ENCODE measurements at regions not wholly inside any gene's neighbourhood (a gene's known extent, or its start where the extent isn't known, plus 50 kb on each side); places are given as distances from the start of the nearest gene placed in this dataset.

DNA sequence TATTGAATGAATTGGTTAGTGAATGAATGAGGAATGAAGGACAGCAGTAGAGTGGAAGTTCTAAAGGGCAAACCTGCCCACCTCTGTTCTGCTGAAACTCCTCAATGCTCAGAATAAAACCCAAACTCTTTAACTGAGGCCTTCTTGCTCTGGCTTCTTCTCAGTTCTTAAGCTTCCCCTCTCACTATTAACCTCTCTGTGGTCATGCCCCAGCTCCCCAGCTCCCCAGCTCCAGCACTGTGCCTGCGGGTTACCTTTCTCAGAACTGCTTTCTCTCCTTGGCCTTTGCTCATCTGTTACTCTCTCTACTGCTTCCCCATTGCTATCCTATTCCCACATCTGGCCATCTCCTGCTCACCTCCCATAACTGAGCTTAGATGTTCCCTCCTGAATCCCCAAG, 137.4 kb downstream of the NXPE2 start (continued):
- TF ChIP-seq SMAD3 (CRISPR knock-in tag; IDR thresholded peaks at IDR 0.05; ENCODE audit: borderline replicate concordance) (no peak), ETV6 (CRISPR knock-in tag; IDR thresholded peaks at IDR 0.05) (no peak), TEAD4 (CRISPR knock-in tag; IDR thresholded peaks at IDR 0.05) (no peak), KAT7 (CRISPR knock-in tag; IDR thresholded peaks at IDR 0.05; ENCODE audit: borderline replicate concordance) (no peak), ZNF121 (CRISPR knock-in tag; IDR thresholded peaks at IDR 0.05) (no peak)
- TF ChIP-seq, protein P1, sequence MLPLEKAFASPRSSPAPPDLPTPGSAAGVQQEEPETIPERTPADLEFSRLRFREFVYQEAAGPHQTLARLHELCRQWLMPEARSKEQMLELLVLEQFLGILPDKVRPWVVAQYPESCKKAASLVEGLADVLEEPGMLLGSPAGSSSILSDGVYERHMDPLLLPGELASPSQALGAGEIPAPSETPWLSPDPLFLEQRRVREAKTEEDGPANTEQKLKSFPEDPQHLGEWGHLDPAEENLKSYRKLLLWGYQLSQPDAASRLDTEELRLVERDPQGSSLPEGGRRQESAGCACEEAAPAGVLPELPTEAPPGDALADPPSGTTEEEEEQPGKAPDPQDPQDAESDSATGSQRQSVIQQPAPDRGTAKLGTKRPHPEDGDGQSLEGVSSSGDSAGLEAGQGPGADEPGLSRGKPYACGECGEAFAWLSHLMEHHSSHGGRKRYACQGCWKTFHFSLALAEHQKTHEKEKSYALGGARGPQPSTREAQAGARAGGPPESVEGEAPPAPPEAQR (CRISPR knock-in tag; IDR thresholded peaks at IDR 0.05), result no peak

DNA sequence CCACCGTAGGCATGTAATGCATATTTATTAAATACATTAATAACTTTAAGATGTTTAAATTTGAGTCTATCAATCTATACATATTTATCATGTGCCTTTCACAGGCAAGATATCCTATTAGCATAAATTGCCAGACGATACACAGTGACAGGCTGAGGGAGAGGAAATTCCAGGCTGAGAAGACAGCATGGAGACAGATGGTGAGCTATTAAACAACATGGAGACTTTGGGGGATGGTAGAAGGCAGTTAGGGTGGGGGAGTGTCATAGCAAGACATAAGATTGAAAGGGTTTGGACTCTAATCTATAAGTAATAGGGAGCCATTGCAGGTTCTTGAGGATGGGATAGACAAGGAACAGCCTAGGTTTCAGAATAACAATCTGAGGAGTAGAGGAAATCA, 138.5 kb downstream of the NXPE2 start:
- H3K9me3 Mint-ChIP-seq, result no peaks in the 10 kb centered on the region
- no peak for DNase-seq (ENCODE audit: low spot score)
- no peak for ATAC-seq
- TF ChIP-seq, protein P2, sequence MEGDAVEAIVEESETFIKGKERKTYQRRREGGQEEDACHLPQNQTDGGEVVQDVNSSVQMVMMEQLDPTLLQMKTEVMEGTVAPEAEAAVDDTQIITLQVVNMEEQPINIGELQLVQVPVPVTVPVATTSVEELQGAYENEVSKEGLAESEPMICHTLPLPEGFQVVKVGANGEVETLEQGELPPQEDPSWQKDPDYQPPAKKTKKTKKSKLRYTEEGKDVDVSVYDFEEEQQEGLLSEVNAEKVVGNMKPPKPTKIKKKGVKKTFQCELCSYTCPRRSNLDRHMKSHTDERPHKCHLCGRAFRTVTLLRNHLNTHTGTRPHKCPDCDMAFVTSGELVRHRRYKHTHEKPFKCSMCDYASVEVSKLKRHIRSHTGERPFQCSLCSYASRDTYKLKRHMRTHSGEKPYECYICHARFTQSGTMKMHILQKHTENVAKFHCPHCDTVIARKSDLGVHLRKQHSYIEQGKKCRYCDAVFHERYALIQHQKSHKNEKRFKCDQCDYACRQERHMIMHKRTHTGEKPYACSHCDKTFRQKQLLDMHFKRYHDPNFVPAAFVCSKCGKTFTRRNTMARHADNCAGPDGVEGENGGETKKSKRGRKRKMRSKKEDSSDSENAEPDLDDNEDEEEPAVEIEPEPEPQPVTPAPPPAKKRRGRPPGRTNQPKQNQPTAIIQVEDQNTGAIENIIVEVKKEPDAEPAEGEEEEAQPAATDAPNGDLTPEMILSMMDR (IDR thresholded peaks at IDR 0.05), result no peak
- TF ChIP-seq, protein P3, sequence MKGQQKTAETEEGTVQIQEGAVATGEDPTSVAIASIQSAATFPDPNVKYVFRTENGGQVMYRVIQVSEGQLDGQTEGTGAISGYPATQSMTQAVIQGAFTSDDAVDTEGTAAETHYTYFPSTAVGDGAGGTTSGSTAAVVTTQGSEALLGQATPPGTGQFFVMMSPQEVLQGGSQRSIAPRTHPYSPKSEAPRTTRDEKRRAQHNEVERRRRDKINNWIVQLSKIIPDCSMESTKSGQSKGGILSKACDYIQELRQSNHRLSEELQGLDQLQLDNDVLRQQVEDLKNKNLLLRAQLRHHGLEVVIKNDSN (CRISPR knock-in tag; IDR thresholded peaks at IDR 0.05), result no peak
- TF ChIP-seq, protein P1 (CRISPR knock-in tag; IDR thresholded peaks at IDR 0.05), result no peak
- TF ChIP-seq TCF7 (CRISPR knock-in tag; IDR thresholded peaks at IDR 0.05; ENCODE audit: low read depth), result no peak
- TF ChIP-seq NFE2L1 (CRISPR knock-in tag; IDR thresholded peaks at IDR 0.05), result no peak
- TF ChIP-seq TEAD4 (CRISPR knock-in tag; IDR thresholded peaks at IDR 0.05), result no peak
- no peak for TF ChIP-seq NR3C1 (CRISPR knock-in tag; conservative IDR thresholded peaks at IDR 0.05; ENCODE audit: low read depth)
- no peak for TF ChIP-seq CREM (CRISPR knock-in tag; IDR thresholded peaks at IDR 0.05)
- TF ChIP-seq, protein P4, sequence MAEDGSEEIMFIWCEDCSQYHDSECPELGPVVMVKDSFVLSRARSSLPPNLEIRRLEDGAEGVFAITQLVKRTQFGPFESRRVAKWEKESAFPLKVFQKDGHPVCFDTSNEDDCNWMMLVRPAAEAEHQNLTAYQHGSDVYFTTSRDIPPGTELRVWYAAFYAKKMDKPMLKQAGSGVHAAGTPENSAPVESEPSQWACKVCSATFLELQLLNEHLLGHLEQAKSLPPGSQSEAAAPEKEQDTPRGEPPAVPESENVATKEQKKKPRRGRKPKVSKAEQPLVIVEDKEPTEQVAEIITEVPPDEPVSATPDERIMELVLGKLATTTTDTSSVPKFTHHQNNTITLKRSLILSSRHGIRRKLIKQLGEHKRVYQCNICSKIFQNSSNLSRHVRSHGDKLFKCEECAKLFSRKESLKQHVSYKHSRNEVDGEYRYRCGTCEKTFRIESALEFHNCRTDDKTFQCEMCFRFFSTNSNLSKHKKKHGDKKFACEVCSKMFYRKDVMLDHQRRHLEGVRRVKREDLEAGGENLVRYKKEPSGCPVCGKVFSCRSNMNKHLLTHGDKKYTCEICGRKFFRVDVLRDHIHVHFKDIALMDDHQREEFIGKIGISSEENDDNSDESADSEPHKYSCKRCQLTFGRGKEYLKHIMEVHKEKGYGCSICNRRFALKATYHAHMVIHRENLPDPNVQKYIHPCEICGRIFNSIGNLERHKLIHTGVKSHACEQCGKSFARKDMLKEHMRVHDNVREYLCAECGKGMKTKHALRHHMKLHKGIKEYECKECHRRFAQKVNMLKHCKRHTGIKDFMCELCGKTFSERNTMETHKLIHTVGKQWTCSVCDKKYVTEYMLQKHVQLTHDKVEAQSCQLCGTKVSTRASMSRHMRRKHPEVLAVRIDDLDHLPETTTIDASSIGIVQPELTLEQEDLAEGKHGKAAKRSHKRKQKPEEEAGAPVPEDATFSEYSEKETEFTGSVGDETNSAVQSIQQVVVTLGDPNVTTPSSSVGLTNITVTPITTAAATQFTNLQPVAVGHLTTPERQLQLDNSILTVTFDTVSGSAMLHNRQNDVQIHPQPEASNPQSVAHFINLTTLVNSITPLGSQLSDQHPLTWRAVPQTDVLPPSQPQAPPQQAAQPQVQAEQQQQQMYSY (CRISPR knock-in tag; IDR thresholded peaks at IDR 0.05), result no peak
- no peak for TF ChIP-seq CBFB (CRISPR knock-in tag; IDR thresholded peaks at IDR 0.05; ENCODE audit: low read depth)
- TF ChIP-seq FOXP1 (CRISPR knock-in tag; IDR thresholded peaks at IDR 0.05; ENCODE audit: borderline replicate concordance), result no peak
- TF ChIP-seq, protein P5, sequence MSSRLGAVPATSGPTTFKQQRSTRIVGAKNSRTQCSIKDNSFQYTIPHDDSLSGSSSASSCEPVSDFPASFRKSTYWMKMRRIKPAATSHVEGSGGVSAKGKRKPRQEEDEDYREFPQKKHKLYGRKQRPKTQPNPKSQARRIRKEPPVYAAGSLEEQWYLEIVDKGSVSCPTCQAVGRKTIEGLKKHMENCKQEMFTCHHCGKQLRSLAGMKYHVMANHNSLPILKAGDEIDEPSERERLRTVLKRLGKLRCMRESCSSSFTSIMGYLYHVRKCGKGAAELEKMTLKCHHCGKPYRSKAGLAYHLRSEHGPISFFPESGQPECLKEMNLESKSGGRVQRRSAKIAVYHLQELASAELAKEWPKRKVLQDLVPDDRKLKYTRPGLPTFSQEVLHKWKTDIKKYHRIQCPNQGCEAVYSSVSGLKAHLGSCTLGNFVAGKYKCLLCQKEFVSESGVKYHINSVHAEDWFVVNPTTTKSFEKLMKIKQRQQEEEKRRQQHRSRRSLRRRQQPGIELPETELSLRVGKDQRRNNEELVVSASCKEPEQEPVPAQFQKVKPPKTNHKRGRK (CRISPR knock-in tag; IDR thresholded peaks at IDR 0.05; ENCODE audit: borderline replicate concordance), result no peak
- TF ChIP-seq, protein P6, sequence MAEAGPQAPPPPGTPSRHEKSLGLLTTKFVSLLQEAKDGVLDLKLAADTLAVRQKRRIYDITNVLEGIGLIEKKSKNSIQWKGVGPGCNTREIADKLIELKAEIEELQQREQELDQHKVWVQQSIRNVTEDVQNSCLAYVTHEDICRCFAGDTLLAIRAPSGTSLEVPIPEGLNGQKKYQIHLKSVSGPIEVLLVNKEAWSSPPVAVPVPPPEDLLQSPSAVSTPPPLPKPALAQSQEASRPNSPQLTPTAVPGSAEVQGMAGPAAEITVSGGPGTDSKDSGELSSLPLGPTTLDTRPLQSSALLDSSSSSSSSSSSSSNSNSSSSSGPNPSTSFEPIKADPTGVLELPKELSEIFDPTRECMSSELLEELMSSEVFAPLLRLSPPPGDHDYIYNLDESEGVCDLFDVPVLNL (CRISPR knock-in tag; IDR thresholded peaks at IDR 0.05; ENCODE audit: borderline replicate concordance, low read depth), result no peak
- no peak for TF ChIP-seq RORB (CRISPR knock-in tag; IDR thresholded peaks at IDR 0.05)
- TF ChIP-seq NFYB (CRISPR knock-in tag; conservative IDR thresholded peaks at IDR 0.05; ENCODE audit: low read depth), result no peak
- ChIA-PET POLR2A (no interaction called here), CTCF (interaction anchor here (1.4 kb wide), 1 partner anchor 42 kb away, joined by 4 read pairs; no protein-coding TSS in a partner anchor)
- no peak overlapping the region for H3K27ac Mint-ChIP-seq
- H3K36me3 Mint-ChIP-seq, result no peaks in the 10 kb centered on the region
- H3K4me3 Mint-ChIP-seq, result no peak overlapping the region
- peaks cover 26% of the 10 kb centered on the region for H3K4me1 Mint-ChIP-seq
- H3K27me3 Mint-ChIP-seq (ENCODE audit: low read depth), result 0 out of 2 replicates have a peak, but pooled peaks cover 4% of the 10 kb centered on the region

All from WTC11 (cell line).